ENCODE measurements at regions not wholly inside any gene's neighbourhood (a gene's known extent, or its start where the extent isn't known, plus 50 kb on each side); places are given as distances from the start of the nearest gene placed in this dataset.
A peak's percentile ranks its signal among the peaks of the same experiment; 100 is the strongest.

DNA sequence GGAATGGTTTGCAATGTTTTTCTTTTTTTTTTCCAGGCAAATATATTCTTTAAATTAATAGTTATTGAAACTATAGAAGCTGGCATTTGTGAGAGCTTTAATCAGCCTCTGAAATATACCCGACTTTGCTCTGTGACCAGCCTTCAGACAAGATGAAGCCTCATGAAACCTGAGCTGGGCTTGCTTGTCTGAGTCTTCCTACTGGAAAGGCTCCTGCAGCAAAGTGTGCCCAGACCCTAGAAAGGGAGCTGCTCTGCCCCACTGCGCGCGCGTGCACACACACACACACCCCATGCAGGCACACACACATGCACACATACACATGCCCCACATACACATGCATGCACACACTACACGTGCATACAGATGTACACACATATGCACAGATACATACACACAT is 203.3 kb upstream of the NT5C1B start (continued):
- TF ChIP-seq, protein P1, sequence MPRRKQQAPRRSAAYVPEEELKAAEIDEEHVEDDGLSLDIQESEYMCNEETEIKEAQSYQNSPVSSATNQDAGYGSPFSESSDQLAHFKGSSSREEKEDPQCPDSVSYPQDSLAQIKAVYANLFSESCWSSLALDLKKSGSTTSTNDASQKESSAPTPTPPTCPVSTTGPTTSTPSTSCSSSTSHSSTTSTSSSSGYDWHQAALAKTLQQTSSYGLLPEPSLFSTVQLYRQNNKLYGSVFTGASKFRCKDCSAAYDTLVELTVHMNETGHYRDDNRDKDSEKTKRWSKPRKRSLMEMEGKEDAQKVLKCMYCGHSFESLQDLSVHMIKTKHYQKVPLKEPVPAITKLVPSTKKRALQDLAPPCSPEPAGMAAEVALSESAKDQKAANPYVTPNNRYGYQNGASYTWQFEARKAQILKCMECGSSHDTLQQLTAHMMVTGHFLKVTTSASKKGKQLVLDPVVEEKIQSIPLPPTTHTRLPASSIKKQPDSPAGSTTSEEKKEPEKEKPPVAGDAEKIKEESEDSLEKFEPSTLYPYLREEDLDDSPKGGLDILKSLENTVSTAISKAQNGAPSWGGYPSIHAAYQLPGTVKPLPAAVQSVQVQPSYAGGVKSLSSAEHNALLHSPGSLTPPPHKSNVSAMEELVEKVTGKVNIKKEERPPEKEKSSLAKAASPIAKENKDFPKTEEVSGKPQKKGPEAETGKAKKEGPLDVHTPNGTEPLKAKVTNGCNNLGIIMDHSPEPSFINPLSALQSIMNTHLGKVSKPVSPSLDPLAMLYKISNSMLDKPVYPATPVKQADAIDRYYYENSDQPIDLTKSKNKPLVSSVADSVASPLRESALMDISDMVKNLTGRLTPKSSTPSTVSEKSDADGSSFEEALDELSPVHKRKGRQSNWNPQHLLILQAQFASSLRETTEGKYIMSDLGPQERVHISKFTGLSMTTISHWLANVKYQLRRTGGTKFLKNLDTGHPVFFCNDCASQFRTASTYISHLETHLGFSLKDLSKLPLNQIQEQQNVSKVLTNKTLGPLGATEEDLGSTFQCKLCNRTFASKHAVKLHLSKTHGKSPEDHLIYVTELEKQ (tag by site-specific recombination; IDR thresholded peaks at IDR 0.05; ENCODE audit: borderline replicate concordance) = no peak
- no peak for TF ChIP-seq REST (tag by site-specific recombination; IDR thresholded peaks at IDR 0.05)
- no peak for TF ChIP-seq ZNF768 (tag by site-specific recombination; IDR thresholded peaks at IDR 0.05)
- TF ChIP-seq ZNF792 (tag by site-specific recombination; IDR thresholded peaks at IDR 0.05) = no peak
- no peak for TF ChIP-seq ZSCAN30 (tag by site-specific recombination; IDR thresholded peaks at IDR 0.05)
- no peak for TF ChIP-seq ZNF26 (tag by site-specific recombination; IDR thresholded peaks at IDR 0.05)
- TF ChIP-seq, protein P2, sequence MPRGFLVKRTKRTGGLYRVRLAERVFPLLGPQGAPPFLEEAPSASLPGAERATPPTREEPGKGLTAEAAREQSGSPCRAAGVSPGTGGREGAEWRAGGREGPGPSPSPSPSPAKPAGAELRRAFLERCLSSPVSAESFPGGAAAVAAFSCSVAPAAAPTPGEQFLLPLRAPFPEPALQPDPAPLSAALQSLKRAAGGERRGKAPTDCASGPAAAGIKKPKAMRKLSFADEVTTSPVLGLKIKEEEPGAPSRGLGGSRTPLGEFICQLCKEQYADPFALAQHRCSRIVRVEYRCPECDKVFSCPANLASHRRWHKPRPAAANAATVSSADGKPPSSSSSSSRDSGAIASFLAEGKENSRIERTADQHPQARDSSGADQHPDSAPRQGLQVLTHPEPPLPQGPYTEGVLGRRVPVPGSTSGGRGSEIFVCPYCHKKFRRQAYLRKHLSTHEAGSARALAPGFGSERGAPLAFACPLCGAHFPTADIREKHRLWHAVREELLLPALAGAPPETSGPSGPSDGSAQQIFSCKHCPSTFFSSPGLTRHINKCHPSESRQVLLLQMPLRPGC (tag by site-specific recombination; IDR thresholded peaks at IDR 0.05) = no peak
- TF ChIP-seq ZNF521 (tag by site-specific recombination; IDR thresholded peaks at IDR 0.05) = no peak
- TF ChIP-seq ZNF433 (tag by site-specific recombination; IDR thresholded peaks at IDR 0.05; ENCODE audit: low read depth) = no peak

DNA sequence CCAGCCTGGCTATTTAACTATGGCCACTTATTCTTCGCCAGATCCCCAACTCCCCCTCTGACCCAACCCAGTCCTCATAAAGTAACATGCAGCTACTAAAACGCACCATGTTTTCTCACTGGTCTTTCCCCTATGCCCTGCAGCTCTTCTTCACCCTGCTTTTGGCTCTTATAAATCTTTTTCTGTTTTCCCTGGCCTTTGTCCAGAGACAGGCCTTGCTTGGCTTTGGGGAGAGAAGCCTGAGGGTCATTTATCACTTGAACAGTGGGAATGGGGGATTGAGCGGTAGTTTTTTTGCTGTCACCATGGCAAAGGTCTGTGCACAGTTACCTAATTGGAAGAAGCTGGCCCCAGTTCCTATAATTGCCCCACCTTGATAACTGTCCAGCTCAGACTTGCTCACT is 202.9 kb upstream of the NT5C1B start:
- H3K9me3 ChIP-seq (ENCODE audit: control insufficient read depth, insufficient read depth, low read depth, low read length) = no peaks in the 10 kb centered on the region
- POLR2A ChIA-PET = no interaction called here
- H3K4me1 ChIP-seq (ENCODE audit: control insufficient read depth, insufficient read depth, low read length) = peaks cover 39% of the 10 kb centered on the region
- TF ChIP-seq ZBTB44 (tag by site-specific recombination; IDR thresholded peaks at IDR 0.05) = no peak
- TF ChIP-seq ZNF133 (tag by site-specific recombination; IDR thresholded peaks at IDR 0.05) = no peak
- TF ChIP-seq ZNF626 (tag by site-specific recombination; IDR thresholded peaks at IDR 0.05) = no peak
- no peak for TF ChIP-seq ZNF140 (tag by site-specific recombination; IDR thresholded peaks at IDR 0.05)
- peak; percentile 80; the same call in 1 of the 2 replicates for TF ChIP-seq MZF1 (tag by site-specific recombination; IDR thresholded peaks at IDR 0.05; ENCODE audit: borderline replicate concordance)
- no peak for TF ChIP-seq KLF10 (tag by site-specific recombination; IDR thresholded peaks at IDR 0.05)
- H3K36me3 ChIP-seq (ENCODE audit: control insufficient read depth in 2 of 2, insufficient read depth in 1 of 2, low read length in 2 of 2) = no peaks in the 10 kb centered on the region
- H3K4me3 ChIP-seq (ENCODE audit: low read depth, low read length) = no peak overlapping the region
- H3K27ac ChIP-seq (ENCODE audit: extremely low read depth, low read depth, low read length) = 0 out of 2 replicates have a peak overlapping the region, but pooled peaks have one; percentile 14
- CTCF ChIA-PET = no interaction called here

Measured in HEK293 (cell line).